B cell (primary cell): ENCODE measurements at regions not wholly inside any gene's neighbourhood (a gene's known extent, or its start where the extent isn't known, plus 50 kb on each side); places are given as distances from the start of the nearest gene placed in this dataset.

Experiments used
- ATAC-seq: fragments of 200-7000 bp; cut with Tn5 transposase; one replicate; pipeline ENCODE4 v1.10.0; 2021; ENCODE audit warnings: low read depth, mild to moderate bottlenecking, moderate number of reproducible peaks, moderate library complexity
- CTCF ChIA-PET: fragments of 350-600 bp; sonication (Branson Sonifier 250); formaldehyde crosslinking; loops from one replicate; lab custom pipeline; 2021; ENCODE audit warnings: antibody characterized with exemption, inconsistent platforms; lab: Charles Lee
- POLR2A ChIA-PET: fragments of 350-600 bp; sonication (Branson Sonifier 250); formaldehyde crosslinking; loops from one replicate; lab custom pipeline; 2021; ENCODE audit warnings: antibody characterized with exemption; lab: Charles Lee
- DNase-seq: peaks from one replicate; pipeline ENCODE4 v3.0.0; 2013
- H2AFZ ChIP-seq: 2 replicates; pipeline ENCODE4 v1.6.1; 2012; ENCODE audit warnings: mild to moderate bottlenecking, low read depth, low read length; ENCODE audit not compliant: insufficient read depth, poor library complexity, severe bottlenecking
- H3K27ac ChIP-seq, 2 donors: 1 replicate in 1 of 2; 2 replicates in 1 of 2; pipeline ENCODE4 v1.5.1; 2012 to 2013; ENCODE audit warnings: low read length in 2 of 2, mild to moderate bottlenecking in 2 of 2, moderate library complexity in 1 of 2
- H3K27me3 ChIP-seq, 4 experiments: fragments of 200-600 bp in 1 of 4; sonication (generic) in 1 of 4; replicated peaks in 1 of 4; 1 replicate in 2 of 4; 2 replicates in 2 of 4; pipeline versions ENCODE4 v1.6.1 to v1.7.0; 2013 to 2016; ENCODE audit warnings: low read length in 3 of 4, mild to moderate bottlenecking in 2 of 4, mixed read lengths in 1 of 4, moderate library complexity in 1 of 4; ENCODE audit not compliant: insufficient read depth in 4 of 4, control insufficient read depth in 3 of 4; ENCODE audit errors: control extremely low read depth in 1 of 4
- H3K36me3 ChIP-seq, 2 experiments: replicated peaks in 1 of 2; 1 replicate in 1 of 2; 2 replicates in 1 of 2; pipeline versions ENCODE4 v1.6.1 to v1.7.1; 2013; ENCODE audit warnings: low read length in 1 of 2; ENCODE audit not compliant: insufficient read depth in 2 of 2, control insufficient read depth in 1 of 2; ENCODE audit errors: control extremely low read depth in 1 of 2, extremely low read depth in 1 of 2
- H3K4me1 ChIP-seq, 2 donors: fragments of 200-600 bp in 1 of 2; sonication (generic) in 1 of 2; 1 replicate in 1 of 2; 2 replicates in 1 of 2; pipeline versions ENCODE4 v1.5.1 to v1.6.1; 2013 to 2017; ENCODE audit warnings: low read length in 2 of 2; ENCODE audit not compliant: control insufficient read depth in 2 of 2, insufficient read depth in 2 of 2
- H3K4me2 ChIP-seq: replicated peaks from 2 replicates; pipeline ENCODE3; 2012; ENCODE audit warnings: mild to moderate bottlenecking, low read depth, low read length; ENCODE audit not compliant: poor library complexity, severe bottlenecking
- H3K4me3 ChIP-seq, 5 experiments: fragments of 200-600 bp in 1 of 5; sonication (generic) in 1 of 5; 1 replicate in 3 of 5; 2 replicates in 2 of 5; pipeline versions ENCODE4 v1.5.1 to v1.7.0; 2011 to 2016; ENCODE audit warnings: low read length in 4 of 5, mild to moderate bottlenecking in 4 of 5, low read depth in 2 of 5, control low read depth in 1 of 5, moderate library complexity in 1 of 5; ENCODE audit not compliant: insufficient read depth in 1 of 5; ENCODE audit errors: control extremely low read depth in 1 of 5, extremely low read depth in 1 of 5
- H3K79me2 ChIP-seq: fragments of 200-600 bp; sonication (generic); one replicate; pipeline ENCODE4 v1.6.0; 2016; ENCODE audit warnings: low read length; ENCODE audit not compliant: control insufficient read depth, insufficient read depth
- H3K9ac ChIP-seq: fragments of 200-600 bp; sonication (generic); 2 replicates; pipeline ENCODE4 v1.6.1; 2017; ENCODE audit warnings: mild to moderate bottlenecking, low read length, moderate library complexity
- H3K9me3 ChIP-seq, 3 donors: one replicate each; pipeline versions ENCODE4 v1.6.1 to v1.7.1; 2013; ENCODE audit warnings: low read length in 2 of 3; ENCODE audit not compliant: control insufficient read depth in 2 of 3, insufficient read depth in 1 of 3; ENCODE audit errors: control extremely low read depth in 1 of 3
- H4K20me1 ChIP-seq: 2 replicates; pipeline ENCODE4 v1.6.0; 2012; ENCODE audit warnings: mild to moderate bottlenecking, low read length; ENCODE audit not compliant: insufficient read depth, control insufficient read depth, poor library complexity, severe bottlenecking
- H3K27ac Mint-ChIP-seq: one replicate; pipeline ENCODE4 v1.8.0; 2021; ENCODE audit warnings: mixed read lengths
- H3K27me3 Mint-ChIP-seq: one replicate; pipeline ENCODE4 v1.8.0; 2021; ENCODE audit warnings: mixed read lengths
- H3K4me1 Mint-ChIP-seq: one replicate; pipeline ENCODE4 v1.8.0; 2021; ENCODE audit warnings: mixed read lengths
- H3K4me3 Mint-ChIP-seq: one replicate; pipeline ENCODE4 v1.8.0; 2021; ENCODE audit warnings: mixed read lengths
- H3K9me3 Mint-ChIP-seq: one replicate; pipeline ENCODE4 v1.8.0; 2022; ENCODE audit warnings: mixed read lengths; ENCODE audit not compliant: insufficient read depth
- CTCF ChIP-seq: fragments of 200-600 bp; IDR thresholded peaks from one replicate; pipeline ENCODE4 v1.8.0; 2022; ENCODE audit warnings: antibody characterized with exemption, mild to moderate bottlenecking
- EZH2 ChIP-seq: IDR thresholded peaks from 2 replicates; pipeline ENCODE4 v1.6.1; 2012; ENCODE audit warnings: borderline replicate concordance, low read depth, mild to moderate bottlenecking, moderate library complexity, low read length; ENCODE audit not compliant: insufficient read depth, poor library complexity, severe bottlenecking
- WGBS: methylation state at CpG from one replicate; pipeline ENCODE4 v1.1.5; 2013; ENCODE audit warnings: missing lambda C conversion rate; ENCODE audit not compliant: insufficient coverage; 5-methylcytosine and 5-hydroxymethylcytosine counted together
- intact Hi-C: fragments of 100-400 bp; cut with micrococcal nuclease; formaldehyde crosslinking; loops from one replicate; pipeline ENCODE4 v1.10.0; 2022

GRCh38 chr16:48047720-48048119 is 108.1 kb downstream of the ABCC12 start:
- no peaks in the 10 kb centered on the region for H3K4me1 Mint-ChIP-seq
- Histone ChIP-seq H3K36me3 (no peaks in the 10 kb centered on the region), H3K4me3 (no peak overlapping the region), H3K9me3 (no peaks in the 10 kb centered on the region), H3K4me2 (no peak overlapping the region), H4K20me1 (no peaks in the 10 kb centered on the region), H2AFZ (no peak overlapping the region), H3K27me3 (peaks cover 0 to 9% (median 0%) of the 10 kb centered on the region in 4 experiments), H3K79me2 (no peaks in the 10 kb centered on the region), H3K27ac (no peak overlapping the region), H3K9ac (no peak overlapping the region), H3K4me1 (no peaks in the 10 kb centered on the region)
- WGBS = 0% methylated on average over 1 of the region's 3 CpGs
- ChIA-PET POLR2A (no interaction called here), CTCF (no interaction called here)
- H3K9me3 Mint-ChIP-seq = no peaks in the 10 kb centered on the region
- H3K27ac Mint-ChIP-seq = no peak overlapping the region
- DNase-seq (no peak), ATAC-seq (no peak)
- TF ChIP-seq EZH2 (no peak), CTCF (no peak)
- no peak overlapping the region for H3K4me3 Mint-ChIP-seq
- intact Hi-C loops = no loop called here
- peaks cover 27% of the 10 kb centered on the region for H3K27me3 Mint-ChIP-seq

GRCh38 chr16:48047241-48047640 is 108.6 kb downstream of the ABCC12 start:
- H3K36me3 ChIP-seq = no peaks in the 10 kb centered on the region
- H3K4me1 Mint-ChIP-seq = no peaks in the 10 kb centered on the region
- ChIA-PET POLR2A (no interaction called here), CTCF (no interaction called here)
- ATAC-seq = no peak
- H3K27ac ChIP-seq = no peak overlapping the region
- DNase-seq = no peak
- H3K9me3 ChIP-seq = no peaks in the 10 kb centered on the region
- TF ChIP-seq EZH2 (no peak), CTCF (no peak)
- H3K9me3 Mint-ChIP-seq = no peaks in the 10 kb centered on the region
- no peak overlapping the region for H3K4me3 ChIP-seq
- peaks cover 0 to 5% (median 0%) of the 10 kb centered on the region in 4 experiments for H3K27me3 ChIP-seq
- no peaks in the 10 kb centered on the region for H3K79me2 ChIP-seq
- no peak overlapping the region for H3K4me3 Mint-ChIP-seq
- H3K27ac Mint-ChIP-seq = no peak overlapping the region
- H3K27me3 Mint-ChIP-seq = peaks cover 23% of the 10 kb centered on the region
- intact Hi-C loops = no loop called here
- H3K9ac ChIP-seq = no peak overlapping the region
- H3K4me1 ChIP-seq = no peaks in the 10 kb centered on the region
- H4K20me1 ChIP-seq = no peaks in the 10 kb centered on the region
- H3K4me2 ChIP-seq = no peak overlapping the region
- no peak overlapping the region for H2AFZ ChIP-seq
- WGBS = 81% methylated on average over 1 of the region's 3 CpGs
